GM21447 (cell line): ENCODE measurements at regions not wholly inside any gene's neighbourhood (a gene's known extent, or its start where the extent isn't known, plus 50 kb on each side); places are given as distances from the start of the nearest gene placed in this dataset.
"Not testable (repeated sequence)": the region's sequence is repeated elsewhere in the genome, so short reads cannot be mapped to it uniquely, and the experiment has no call there.

Experiments used
- ATAC-seq: cut with Tn5 transposase; IDR thresholded peaks from one replicate; pipeline ENCODE4 v1.9.1; 2021; ENCODE audit not compliant: unreplicated experiment

DNA sequence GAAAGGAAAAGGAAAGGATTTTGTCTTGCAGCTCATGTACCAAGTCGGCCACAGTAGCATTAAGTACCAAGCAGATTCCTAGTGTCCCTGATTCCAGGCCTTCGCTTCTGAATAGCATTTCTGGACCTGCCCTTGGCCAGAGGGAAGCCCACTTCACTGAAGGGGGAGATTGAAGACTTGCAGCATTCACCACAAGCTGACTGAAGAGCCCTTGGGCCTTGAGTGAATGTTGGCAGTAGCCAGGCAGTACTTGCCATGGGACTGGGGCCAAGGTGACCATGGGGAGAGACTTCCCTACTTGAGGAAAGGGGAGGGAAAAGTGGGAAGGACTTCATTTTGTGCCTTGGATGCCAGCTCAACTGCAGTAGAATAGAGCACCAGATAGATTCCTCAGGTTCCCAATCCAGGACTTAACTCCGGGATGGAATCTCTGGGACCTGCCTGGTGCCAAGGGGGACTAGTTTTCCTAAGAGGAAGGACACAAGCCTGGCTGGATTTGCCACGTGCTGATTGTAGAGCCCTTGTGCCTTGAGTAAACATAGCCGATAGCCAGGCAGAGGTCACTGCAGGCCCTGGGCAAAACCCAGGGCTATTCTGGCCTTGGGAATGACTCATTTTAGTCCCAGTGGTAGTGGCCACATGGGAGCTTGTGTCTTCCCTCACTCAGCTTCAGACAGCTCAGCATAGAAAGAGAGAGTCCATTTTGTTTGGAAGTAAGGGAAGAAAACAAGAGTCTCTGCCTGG lies 141.7 kb upstream of the KCND2 start:
- ATAC-seq: no peak

DNA sequence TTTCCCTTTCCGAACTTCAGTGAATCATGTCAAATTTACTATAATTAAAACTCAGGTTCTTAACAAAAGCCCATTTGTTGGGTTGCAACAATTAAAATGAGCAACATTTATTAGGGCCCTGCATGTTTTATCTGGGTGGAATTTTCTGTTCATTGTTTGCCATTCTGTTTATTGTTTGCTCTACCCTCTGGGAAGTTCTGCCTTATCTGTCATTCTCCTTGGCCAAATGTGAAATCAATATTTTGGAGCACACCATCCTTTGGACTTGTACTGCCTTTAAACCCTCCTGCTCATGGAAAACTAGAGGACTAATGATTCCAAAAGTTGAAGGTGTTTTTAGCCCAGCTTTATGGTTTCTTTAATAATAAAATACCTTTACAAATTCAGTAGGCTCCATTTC lies 134.5 kb upstream of the KCND2 start:
- no peak for ATAC-seq

DNA sequence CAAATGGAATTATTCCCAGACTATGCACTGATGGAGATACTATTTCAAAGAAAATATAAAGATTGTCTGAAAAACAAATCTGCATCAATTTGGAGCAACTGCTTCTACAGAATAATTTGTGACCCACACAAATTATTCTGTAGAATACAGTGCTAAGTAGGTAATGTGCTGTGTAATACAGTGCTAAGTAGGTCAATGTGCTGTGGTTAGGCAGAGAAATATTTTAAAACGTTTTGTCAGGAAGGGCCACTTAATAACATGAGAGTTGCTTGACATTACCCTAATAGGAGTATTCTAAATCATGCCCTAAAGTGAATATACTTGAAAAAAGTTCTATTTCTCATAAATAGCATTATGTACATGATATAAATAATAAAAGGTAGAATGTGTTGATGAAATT lies 116.5 kb upstream of the KCND2 start:
- ATAC-seq: no peak

DNA sequence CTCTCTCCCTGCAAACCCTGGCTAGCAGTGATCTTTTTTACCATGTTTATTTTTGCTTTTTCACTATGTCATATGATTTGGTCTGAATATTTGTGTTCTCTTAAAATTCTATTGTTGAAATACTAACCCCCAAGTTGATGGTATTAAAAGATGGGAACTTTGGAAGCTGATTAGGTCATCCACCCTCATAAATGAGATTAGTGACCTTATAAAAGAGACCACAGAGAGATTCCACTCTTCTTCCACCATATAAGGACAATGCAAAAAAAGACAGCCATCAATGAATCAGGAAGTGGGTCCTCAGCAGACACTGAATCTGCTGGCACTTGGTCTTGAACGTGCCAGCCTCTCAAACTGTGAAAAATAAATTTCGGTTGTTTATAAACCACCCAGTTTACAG lies 112.8 kb upstream of the KCND2 start:
- ATAC-seq: no peak

DNA sequence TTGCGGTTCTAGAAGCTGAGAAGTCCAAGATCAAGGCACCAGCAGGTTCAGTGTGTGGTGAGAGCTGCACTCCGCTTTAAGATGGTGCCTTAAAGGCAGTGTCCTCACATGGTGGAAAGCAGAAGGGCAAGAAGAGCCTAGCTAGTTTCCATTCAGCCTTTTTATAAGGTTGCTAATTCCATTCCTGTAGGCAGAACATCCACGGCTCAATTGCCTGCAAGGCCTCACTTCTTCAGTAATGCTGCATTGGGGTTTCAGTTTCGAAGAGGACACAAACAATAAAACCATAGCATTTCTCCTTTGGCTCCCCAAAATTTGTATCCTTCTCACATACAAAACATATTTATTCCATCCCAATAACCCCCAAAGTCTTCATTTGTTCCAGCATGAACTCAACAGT lies 109.5 kb upstream of the KCND2 start:
- no peak for ATAC-seq

DNA sequence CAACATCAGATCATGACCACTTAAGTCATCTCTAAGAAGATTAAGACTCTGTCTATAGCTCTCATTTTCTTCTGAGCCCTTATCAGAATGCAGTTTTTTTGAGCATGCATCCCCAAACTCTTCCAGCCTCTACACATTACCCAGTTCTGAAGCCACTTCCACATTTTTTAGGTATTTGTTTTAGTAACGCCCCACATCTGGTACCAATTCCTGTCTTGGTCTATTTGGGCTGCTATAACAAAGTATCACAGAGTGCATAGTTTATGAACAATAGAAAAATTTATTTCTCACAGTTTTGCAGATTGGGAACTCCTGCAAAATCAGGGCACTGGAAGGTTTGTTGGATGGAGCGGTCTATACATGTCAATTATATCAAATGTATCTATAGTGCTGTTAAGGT lies 107.7 kb upstream of the KCND2 start:
- no peak for ATAC-seq

DNA sequence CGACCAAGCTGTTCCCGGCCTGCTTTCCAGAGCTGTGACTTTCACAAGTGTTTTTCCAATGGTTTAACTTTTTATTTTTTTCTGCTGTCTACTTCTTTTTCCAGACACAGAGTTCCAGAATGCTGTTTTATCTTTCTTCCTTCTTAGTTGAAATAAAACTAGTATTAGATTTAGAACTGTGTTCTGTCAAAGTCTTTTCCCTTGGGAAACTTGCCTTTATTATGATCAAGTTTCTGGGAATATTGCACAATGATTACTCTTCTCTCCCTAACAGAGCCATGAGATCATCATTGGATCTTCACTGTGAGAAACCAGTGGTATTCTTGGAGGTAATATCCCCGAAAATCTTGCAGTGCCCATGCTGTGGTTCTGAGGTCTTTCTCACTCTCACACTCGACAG lies 104.9 kb upstream of the KCND2 start:
- no peak for ATAC-seq

DNA sequence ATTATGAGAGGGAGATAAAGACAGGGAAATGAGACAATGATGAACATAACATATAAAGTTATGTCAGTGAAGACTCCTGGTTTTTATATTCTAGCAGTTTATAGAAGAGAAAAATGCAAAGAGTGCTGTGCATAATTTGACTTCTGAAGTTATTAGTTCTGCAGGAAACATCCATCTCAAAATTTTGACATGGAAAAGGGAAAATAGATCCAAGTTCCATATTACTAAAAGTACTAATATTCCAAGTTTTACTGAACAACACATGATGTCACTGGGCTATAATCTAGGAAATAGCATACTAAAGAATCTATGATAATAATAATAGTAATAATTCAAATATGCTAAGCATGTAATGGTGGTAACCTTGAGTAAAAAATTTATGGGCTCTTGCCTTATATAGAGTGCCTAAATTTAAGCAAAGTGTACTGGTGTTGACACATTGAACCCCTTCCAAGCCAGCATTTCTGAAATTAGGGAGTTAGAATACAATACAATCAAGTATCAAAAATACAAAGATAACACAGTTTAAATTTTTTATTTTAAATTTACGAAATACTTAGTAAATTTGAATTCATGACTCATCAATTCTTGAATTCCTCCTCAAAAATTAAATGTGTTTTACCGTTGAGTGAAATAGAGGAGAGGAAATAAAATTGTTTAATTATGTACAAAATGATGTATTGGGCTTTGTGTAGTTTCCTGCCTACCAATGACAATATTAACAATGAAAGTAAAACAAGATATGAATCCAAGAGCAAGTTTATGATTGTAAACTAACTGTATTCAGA lies 102.8 kb upstream of the KCND2 start:
- ATAC-seq: no peak

DNA sequence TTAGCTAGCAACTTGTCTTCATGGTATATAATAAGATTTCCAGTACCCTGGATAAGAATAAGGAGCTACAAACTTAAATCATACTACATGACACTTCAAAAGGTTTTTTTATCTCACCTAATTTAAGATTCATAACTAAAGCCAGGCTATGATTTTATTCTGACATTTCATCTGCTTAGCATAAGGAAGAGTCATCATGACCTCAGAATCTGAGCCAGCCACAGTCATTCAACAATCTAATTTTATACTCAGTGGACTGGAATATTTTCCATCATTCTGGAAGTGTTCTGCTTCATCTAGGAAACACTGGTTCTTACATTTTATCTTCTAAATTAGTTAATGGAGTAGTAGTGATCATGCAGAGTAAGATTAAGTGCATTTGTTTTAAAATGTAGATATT lies 102.1 kb upstream of the KCND2 start:
- no peak for ATAC-seq

DNA sequence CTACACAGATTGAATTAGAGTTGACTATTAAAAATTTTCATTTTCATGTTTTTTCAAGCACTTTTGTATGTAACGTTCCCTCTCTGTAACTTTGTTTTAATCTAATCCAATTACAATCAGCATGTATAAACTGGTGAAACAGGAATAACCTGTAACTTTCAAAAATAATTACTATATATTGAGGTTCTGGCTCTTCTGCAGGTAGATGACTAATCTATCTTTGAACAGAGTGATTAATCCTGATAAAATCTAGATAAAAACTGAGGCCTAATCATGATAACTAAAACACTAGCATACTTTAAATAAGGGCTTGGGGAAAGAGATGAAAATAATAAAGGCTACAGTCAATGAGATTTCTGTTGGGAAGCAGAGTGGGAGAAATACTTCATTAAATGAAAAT lies 101.6 kb upstream of the KCND2 start:
- ATAC-seq: no peak

DNA sequence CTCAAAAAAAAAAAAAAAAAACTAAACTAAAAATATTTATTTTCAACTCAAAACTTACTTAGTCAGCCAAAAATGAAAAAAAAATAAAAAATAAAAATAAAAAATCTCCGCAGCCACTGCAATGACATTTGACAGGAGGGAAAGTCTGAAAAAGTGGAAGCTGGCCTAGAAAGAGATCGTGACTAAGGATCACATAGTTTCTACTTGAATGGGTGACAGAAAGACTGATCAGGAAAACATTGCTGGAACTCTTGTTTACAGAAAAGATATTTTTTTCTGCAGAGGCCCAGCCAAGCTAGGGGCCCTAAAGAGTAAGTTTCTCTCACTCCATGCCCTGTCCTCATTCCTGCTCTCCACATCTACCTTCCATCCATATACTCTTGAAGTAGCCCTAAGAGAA lies 92.8 kb upstream of the KCND2 start:
- no peak for ATAC-seq

DNA sequence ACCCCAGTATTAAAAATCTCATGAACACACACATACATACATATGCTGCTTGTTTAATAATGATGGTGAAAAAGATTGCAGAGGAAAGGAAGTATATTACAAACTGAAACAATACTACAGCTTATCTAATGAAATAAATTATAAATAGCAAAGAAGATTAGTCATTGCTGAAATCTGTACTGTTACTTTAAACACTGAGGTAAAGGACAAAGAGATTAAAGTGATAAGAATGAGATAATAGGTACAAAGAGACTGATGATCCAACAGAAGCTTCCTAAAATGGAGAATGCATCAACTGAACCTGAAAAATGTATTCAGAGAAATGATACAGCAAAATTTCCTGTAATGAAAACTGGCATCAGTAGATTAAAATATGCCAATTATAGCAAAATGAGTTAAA lies 91.5 kb upstream of the KCND2 start:
- ATAC-seq: no peak

DNA sequence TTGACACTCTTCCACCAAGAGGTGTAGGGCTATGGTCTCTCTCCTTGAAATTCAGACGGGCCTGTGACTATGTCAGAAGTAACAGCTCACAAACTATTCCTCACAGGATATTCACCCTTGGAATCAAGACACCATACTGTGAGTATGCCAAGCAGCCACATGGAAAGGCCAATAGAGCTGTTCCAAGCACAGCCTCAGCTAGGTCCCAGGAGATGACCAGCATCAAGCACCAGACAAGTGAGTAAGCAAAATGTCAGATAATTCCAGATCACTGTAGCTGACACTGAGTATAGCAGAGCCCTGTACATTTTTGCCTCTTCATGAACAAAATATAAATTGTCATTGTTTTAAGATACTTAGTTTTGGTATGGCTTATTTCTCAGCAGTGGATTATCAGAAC lies 88.1 kb upstream of the KCND2 start:
- ATAC-seq: no peak

DNA sequence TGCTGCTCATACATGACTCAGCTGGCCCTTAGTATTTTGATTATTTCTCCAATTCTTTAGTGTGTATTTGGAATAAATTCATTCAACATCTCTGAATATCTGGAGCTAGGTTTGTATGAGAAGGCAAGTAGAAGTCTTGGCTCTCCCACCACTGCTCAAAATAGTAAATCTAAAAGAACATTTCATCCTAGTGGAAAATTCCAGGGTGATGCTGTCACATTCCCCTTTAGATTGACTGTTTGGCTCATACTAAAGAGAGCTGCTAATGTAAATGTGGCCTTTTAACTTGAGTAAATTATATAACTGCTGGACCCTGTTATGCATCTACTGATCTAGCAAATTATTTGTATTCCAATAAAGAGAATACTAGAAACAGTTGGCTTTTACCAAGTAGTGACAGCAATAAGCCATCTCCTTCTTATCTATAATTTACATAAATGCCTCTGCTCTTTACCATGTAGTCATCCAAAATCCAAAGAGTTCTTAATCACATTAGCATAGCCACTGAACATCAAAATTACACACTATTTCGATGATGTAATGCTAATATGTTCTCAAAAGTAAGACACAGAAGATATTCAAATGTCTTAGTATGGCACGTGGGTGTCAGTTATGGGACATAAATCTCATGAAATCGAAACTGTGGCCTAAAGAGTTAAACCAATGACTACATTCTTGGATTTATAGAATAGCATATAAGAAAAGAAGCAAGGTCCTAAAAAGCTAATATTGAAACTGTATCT lies 86.9 kb upstream of the KCND2 start:
- no peak for ATAC-seq

DNA sequence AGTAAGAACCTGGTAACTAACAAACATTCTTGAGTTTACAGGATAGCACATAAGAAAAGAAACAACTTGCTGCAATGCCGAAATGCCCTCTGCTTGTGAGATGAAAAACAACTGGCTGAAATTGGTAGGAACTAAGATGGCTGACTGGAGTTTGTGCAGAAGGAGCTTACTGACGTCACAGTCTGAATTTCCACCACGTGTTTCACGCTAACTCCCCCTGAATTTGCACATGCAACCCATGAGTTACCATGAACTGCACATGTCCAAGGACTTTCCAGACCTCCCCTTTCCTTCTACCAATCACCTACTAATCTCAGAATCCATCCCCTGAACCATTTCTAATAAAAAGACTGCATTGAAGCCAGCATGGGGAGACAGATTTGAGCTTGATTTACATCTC lies 86.3 kb upstream of the KCND2 start:
- ATAC-seq: no peak

DNA sequence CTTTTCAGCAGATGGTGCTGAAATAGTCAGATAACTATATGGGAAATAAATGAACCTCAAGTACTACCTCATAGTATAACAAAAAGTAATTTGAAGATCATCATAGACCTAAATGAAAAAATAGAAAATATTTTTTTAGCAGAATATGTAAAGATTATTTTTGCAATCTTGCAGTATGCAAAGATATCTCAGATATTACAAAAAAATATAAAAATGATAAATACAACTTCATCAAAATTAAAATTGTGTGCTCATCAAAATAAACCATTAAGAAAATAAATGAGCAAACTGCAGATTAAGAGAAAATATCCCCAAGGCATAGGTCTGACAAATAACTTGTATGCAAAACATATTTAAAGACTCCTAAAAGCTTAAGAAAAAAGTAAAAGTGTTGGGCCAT lies 83.4 kb upstream of the KCND2 start:
- no peak for ATAC-seq

DNA sequence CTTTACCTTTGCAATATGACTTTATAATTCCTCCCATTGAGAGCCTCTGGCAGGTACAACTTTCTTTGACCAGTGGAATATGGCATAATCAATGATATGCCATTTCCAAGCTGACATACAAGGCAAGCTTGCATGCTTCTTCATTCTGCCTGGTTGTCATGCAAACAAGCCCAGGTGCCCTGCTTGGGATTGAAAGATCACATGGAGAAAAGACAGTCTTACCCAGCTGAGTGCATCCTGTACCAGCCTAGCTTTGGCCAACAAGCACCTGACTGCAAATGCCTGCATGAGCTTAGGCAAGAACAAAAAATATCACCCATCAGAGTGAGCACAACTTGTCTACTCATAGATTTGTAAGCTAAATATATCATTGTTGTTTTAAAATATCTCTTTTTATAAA lies 82.9 kb upstream of the KCND2 start:
- ATAC-seq: no peak

DNA sequence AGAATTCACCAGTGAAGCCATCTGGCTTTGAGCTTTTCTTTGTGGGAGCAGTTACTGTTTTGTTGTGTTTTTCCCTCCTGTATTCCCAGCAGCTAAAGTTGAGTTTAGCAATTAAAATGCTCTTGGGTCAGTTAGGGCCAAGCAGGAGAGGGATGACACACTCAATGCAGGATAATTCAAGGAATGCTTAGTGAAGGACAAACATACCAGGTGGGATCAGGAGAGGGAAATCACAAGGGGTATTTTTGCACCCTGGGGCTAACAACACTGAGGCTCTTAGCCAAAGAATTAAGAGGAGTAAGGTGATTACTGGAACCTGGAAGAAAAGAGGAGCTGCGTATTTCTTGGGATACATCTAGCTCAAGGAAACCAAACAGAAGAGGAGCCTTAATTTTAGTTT lies 82.4 kb upstream of the KCND2 start:
- ATAC-seq: no peak

DNA sequence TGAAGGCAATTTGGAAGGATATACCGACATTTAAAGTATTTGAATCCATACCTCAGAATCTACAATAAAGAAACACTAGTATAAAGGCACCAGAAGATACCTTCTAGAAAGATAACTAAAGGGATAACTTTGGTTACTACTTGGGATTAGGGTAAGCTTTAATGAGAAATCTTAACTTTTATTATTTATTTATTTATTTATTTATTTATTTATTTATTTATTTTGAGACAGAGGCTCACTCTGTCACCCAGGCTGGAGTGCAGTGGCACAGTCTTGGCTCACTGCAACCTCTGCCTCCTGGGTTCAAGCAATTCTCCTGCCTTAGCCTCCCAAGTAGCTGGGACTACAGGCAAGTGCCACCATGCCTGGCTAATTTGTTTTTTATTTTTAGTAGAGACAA lies 81.6 kb upstream of the KCND2 start:
- not testable (repeated sequence) for ATAC-seq

DNA sequence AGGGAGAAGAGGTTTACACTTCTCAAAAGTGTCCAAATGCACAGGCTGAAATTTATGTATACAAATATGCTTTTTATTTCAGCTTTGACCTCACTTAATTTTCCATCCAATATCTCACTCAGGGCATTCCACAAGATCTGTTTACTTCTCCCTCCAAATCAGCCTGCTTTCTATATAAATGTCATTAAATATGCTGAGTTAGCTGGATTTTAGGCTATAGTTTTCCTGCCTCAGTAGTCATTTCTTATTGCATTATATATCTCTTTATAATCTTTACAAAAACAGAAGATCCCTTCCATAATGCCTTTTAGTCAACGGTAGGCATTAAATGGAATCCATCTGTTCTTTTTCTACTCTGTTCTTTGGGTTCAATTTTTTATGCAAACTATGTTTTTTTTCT lies 71.7 kb upstream of the KCND2 start:
- ATAC-seq: no peak

DNA sequence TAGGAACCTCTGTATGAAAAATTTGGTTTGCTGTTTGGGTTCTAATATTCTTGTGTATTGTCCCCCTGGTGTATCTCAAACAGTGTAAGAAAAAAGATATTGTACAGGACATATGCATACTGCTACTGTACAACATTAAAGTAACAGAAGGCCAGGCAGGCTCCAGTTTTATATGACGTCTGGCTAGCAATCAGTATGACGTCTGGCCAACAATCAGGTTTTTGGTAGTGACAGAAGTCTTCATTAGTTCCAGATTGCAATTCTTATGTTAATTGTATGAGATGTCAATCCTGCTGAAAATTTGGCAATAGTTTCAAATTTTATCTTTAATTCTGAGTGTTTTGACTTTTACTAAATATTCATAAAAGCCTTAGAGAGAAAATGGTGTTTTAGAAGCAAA lies 67.9 kb upstream of the KCND2 start:
- no peak for ATAC-seq

DNA sequence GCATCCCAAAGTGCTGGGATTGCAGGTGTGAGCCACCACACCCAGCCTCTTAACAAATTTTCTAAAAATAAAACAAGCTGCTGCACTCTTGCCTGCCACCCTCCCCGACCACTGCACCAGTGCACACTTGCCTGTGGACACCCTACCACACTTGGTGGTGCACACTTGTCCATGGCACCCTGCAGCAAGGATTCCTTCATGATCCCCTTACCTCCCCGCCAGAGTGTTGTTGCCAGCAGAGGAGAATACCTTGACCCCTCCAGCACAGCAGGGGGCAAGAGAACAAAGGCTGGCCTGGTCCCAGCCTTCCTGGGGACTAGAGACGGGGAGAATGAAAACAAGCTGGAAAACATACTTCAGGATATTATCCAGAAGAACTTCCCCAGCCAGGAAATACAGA lies 65.9 kb upstream of the KCND2 start:
- ATAC-seq: no peak
